Activated CD8-positive, alpha-beta memory T cell treated with anti-CD3 and anti-CD28 coated beads, Interleukin-2, amount 50 U/mL, for 24 hours (primary cell): ENCODE measurements at regions not wholly inside any gene's neighbourhood (a gene's known extent, or its start where the extent isn't known, plus 50 kb on each side); places are given as distances from the start of the nearest gene placed in this dataset.
"Not testable (repeated sequence)": the region's sequence is repeated elsewhere in the genome, so short reads cannot be mapped to it uniquely, and the experiment has no call there.

Experiments
- DNase-seq: peaks from one replicate; pipeline ENCODE4 v3.0.0-alpha.2; 2020; ENCODE audit errors: extremely low read depth

DNA sequence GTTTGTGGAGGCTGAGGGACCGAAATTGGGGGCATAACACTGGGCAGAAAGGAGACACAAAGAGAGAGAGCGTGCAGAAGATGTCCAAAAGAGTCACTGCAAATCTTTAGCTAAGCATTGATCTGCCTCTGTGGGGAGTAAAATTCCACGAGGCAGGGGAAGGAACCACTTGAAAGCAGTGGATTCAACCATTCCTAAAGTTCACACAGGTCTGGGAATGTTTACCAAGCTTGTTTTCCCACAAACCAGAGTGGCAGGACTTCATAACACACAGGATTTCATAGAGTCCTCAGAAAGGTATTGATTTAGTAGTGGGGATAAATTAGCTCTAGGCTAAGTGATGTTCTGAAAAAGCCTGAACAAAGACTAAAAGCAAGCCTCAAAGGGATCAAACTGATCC is 66.1 kb upstream of the RPL38 start:
- DNase-seq = no peak

DNA sequence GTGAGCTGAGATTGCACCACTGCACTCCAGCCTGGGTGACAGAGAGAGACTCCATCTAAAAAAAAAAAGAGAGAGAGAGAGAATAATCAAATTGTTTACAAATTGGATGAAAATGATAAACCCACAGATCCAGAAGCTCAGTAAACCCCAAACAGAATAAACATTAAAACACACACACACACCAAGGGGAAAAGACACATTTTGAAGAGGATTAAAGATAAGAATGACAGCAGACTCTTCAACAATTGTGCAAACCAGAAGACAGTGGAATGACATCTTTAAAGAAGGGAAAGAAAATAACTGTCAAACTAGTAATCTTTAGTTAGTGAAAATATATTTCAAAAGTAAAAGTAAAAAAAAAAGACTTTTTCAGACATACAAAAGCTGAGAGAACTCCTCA is 64.4 kb upstream of the RPL38 start:
- no peak for DNase-seq

DNA sequence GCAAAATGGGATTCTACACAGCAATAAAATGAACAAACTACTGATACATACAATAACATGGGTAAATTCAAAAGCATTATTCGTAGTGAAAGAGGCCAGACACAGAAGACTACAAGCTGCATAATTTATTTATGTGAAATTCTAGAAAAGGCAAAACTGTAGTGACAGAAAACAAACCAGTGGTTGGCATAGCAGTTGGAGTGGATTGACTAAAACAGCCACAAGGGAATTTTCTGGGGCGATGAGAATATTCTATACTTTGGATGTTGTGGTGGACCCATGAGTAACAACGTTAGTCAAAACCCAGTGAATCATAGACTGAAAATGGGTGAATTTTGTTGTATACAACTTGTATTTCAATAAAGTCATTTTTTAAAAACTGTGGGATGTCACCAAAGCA is 63.2 kb upstream of the RPL38 start:
- no peak for DNase-seq

DNA sequence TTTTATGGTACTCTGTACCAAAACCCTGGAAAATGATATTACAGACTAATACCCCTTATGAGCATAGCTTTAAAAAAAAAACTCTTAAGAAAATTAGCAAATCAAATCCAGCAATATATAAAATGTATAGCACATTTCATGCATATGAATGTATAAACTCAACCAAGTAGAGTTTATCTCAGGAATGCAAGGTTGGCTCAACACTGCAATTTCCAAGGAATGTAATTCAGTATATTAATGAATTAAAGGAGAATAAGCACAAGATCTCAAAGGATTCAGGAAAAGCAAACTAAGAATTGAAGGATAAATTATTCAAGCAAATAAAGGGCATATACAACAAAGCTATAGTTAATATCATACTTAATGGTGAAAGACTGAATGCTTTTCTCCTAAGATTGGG is 61.9 kb upstream of the RPL38 start:
- DNase-seq = no peak

DNA sequence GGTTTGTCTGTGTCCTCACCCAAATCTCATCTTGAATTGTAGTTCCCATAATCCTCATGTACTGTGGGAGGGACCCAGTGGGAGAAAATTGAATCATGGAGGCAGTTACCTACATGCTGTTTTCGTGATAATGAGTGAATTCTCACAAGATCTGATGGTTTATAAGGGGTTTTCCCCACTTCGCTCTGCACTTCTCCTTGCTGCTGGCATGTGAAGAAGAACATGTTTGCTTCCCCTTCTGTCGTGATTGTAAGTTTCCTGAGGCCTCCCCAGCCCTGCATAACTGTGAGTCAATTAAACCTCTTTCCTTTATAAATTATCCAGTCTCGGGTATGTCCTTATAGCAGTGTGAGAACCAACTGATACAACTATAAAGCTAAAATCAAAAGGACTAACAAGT is 60.2 kb upstream of the RPL38 start:
- DNase-seq = not testable (repeated sequence)

DNA sequence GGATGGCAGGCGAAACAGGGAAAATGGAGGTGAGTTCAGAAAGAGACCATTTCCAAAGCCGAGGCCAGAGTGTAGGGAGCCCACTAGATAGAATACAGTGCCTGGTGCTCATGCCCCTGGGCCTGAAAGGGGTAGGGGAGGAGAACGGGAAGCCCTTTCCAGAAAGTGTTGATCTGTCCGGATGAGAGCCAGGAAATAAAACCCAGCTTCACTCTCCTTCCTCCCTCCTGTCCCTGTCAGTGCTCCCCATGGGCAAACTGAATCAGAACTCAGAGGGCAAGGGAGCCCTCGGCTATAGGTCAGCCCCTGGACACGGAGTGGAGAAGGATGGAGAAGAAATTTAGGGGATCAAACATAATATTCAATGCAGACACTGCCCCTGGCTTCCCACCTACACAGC is 57.7 kb upstream of the RPL38 start:
- no peak for DNase-seq

DNA sequence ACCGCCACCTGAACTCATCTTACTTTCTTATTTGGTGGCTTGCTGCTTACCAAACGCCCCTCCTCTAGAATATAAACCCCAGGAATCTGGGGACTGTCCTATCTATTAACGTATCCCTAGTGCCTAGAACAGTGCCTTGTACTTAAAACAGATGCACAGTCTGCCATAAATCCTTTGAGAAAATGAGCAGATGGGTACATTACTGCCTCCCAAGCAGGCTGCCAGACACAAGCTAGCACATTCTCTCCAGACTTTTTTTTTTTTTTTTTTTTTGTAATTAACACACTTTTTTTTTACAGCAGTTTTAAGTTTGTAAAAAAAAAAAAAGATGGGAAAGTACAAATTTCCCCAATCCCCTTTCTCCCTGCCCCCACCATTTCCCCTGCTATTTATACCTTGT is 57.3 kb upstream of the RPL38 start:
- no peak for DNase-seq

DNA sequence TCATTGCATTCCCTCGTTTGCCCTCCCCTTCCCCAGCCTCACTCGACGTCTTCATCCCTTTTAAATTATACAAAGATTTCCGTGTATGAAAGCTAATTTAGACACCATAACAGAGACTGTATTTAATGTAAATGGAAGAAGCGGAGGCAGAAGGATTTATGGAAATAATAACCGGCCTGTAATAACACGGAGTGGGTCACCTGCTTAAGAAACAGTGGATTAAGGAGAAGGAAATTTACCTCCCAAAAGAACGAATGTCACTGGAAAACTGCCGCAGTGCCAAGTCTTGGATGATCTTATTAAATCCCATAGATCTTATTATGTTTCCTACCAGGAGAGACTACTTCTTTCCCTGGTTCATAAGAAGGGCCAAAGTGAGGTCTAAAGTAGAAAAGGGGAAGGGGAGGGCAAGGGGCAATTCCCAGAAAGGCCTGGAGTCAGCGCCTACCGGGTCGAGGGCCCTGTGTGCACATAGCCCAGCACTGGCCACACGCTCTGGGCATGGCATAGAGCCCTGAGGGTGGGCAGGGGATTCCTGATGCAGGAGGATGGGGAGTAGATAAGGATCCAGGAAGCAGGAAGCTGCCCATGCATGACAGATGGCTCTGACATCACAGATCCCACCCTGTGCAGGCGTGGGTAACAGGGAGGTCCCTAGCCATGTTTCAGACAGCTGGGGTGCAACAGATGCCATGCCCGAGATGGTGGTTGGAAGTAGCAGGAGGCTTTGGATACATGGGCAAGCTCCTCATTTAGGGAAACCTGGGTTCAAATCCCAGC is 56.2 kb upstream of the RPL38 start:
- no peak for DNase-seq

DNA sequence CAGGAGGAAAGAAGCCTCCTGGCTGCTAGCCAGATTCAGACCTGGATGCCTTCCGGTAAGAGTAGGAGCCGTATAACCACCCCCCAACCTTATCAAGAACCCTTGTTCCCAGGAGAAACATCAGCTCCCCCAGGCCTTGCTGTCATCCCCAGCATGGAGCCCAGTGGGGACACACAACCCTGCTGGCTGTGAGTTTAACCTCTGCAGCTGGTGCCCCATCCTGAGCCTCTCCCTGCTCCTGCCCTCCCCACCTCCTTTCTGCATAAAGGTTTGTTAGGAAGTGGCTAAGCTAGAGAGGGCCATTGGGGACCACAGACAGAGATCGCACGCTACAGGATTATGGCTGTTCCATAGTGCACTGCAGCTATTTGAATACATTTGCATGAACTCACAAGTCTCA is 55.5 kb upstream of the RPL38 start:
- no peak for DNase-seq

DNA sequence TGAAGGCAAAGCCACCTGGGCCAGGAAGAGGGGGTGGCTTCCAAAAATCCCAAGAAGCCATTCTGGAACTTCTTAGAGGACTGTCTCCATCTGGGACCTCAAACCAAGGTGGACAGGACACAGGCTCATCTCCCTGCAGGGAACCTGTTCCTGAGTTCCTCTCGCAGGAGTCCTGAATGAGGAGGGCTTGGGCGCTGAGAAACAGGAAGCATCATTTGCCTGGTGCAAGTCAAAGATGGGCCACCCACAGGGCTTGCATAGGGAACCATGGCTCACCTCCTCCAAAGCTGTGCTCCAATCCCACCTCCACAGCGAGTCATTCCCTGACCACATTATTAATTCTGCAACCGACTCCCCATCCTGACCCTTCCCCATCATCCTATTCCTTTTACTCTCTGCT is 55.0 kb upstream of the RPL38 start:
- DNase-seq = no peak

DNA sequence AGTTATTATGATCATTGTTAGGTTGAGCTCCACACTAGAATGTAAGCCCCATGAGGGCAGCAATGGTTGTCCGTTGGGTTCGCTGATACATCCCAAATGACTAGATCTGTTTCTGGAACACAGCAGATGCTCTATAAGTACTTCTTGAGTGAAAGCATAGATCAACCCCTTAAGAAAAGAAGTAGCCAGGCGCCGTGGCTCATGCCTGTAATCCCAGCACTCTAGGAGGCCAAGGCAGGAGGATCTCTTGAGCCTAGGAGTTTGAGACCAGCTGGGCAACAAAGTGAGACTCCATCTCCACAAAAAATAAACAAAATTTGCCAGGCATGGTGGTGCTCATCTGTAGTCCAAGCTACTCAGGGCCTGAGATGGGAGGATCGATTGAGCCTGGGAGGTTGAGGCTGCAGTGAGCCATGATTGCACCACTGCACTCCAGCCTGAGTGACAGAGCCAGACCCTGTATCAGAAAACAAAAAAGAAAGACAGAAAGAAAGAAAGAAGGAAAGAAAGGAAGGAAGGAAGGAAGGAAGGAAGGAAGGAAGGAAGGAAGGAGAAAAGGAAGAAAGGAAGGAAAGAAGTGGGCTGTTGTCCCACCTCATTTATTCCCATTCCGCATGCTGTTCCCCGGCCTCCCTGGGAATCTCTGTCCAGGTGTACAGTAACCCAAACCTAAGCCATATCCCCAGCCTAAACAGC is 54.4 kb upstream of the RPL38 start:
- DNase-seq = no peak

DNA sequence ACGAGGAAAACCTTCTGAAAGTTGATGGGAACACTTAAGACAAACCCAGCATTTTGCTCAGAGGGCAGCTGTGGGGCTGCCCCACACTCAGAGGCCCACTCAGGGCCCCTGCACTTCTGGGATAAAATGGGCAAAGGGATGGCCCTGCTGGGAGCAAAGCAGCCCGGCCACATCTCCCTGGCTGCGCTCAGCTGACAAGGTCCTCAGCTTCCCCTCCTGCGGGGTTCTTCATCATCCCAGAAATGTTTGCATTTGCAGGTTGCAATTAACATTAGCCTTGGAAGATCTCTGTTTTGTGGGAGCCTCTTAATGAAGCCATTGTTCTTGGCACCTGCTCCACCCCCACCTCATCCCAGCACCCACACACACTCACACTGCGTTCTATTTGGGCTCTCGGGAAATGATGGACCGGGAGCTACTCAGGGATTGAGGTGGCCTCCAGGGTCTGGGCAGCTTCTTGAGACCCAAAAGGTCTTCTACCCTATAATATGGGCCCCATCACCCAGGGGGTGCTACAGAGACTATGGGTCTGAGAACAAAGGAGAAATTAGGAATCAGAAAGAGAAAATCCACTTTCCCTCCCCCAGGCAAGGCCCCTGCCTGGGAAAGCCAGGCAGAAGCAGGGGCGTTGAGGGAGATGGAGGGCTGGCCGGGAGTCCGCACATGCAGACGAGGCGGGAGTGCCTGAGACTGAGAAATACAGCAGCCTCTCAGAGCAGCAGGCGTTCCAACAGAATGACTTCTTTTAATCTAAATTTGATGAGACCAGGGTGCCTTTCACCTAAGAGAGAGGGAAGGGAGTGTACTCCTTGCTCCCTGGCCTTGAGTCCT is 53.7 kb upstream of the RPL38 start:
- DNase-seq = no peak

DNA sequence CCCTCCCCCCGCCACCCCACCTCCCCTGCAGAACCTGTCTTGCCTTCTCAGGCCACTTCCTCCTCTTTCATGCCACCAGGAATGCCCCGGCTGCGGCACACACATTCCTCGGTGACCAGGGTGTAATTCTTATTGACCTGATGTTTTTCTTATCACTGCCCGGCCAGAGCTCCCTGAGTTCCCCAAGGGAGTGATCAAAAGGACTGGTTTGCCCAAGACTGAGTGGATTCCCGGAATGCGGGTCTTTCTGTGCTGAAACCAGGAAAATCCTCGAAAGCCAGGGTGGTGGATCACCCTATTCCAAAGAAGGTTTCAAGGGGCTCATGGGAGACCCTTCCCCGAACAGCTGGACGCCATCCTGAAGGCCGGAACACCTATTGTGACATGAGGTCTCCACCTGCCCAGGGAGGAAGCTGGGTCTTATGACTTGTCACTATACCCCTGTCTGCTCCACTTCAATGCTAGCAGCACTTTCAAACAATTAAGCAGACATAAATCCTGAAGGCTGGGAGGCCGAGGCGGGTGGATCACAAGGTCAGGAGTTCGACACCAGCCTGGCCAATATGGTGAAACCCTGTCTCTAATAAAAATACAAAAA is 53.0 kb upstream of the RPL38 start:
- no peak for DNase-seq

DNA sequence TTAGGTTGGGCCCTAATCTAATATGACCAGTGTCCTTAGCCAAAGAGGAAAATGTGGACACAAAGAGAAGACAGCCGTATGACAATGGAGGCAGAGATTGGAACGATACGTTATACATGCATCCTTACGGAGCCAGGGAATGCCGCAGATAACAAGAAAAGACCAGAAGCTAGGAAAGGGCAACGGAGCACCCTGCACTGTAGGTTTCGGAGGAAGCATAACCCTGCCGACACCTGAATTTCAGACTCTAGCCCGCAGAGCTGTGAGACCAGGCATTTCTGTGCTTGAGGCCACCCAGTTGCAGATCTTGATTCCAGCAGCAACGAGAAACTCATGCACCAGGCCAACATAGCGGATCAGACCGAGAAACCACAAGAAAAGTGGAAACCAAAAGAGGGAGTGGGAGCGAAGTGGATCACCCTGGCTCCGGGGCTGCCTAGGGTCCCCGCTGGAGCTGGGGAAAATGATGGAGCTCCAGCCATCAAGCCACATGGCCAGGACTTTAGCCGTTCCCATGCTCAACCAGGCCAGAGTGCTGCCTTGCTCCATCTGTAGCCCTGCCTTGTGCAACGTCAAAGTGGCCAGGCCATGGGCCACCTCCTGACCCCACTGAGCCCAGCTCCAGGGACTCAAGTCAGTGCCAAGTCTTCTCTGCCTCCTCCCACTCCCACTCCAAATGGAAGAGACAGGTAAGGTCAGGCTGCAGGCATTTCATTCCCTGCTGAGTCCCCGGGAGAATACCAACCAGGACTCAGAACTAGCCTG is 51.7 kb upstream of the RPL38 start:
- DNase-seq = no peak

DNA sequence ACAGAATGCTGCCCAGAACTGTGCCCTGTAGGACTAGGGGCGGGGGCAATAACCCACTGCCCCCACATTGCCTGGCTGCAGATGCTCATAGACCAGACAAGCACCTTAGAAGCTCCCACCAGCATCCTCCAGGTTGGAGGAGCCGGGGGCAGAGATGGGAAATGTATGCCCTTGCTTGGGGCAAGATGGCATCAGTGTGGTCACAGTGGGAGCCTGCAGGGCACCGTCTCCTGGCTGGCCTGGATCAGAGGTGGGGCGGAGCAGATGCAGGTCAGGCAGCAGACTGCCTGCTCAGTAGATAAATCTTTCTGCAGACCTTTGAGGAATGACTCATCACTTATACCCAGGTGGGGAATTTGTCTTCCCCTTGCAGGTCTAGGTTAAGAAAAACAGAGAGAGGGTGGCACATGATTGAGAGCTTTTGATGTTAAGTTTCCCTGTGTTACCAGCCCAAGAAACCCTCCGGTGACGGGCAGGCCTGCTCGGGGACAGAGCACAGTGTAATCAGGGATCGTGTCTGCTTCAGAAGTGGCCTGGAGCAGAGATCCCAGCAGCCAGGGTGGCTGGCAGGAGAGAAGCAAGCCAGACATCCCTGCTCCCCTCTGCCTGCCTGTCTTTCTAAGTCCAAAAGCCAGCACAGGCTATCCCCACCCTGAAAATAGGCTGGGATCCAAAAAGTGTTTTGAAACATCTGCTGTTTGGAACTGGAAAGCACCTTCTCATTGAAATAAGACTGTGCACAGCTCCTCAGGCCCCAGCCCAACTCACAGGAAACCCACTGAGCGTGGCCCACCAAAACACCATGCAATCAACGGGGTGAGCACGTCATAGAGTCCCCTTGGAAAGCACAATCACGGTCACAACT is 50.7 kb upstream of the RPL38 start:
- no peak for DNase-seq

DNA sequence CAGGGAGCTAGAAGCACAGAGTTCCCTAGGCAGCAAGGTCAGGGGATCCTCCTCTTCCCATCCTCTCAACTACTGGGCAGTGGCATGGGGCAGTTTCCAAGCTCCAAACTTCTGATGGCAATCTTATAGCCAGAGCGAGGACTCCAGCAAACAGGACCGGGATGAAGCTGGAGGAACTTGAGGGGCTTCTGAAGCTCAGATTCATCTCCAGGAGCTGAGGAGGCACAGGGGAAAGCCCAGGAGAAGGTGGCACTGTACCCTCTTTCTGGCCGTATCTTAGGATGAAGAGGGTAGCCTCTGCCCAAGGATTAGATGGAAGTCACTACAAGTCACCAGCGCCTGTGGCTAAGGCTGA is 50.0 kb upstream of the RPL38 start:
- no peak for DNase-seq
